Panc1 (cell line): ENCODE measurements at regions not wholly inside any gene's neighbourhood (a gene's known extent, or its start where the extent isn't known, plus 50 kb on each side); places are given as distances from the start of the nearest gene placed in this dataset.

Experiments used
- ATAC-seq: fragments of 200-7000 bp; cut with Tn5 transposase; 2 replicates; pipeline ENCODE4 v1.9.1; 2020; ENCODE audit warnings: mild to moderate bottlenecking, moderate library complexity
- BruUV-seq: library from RNA; stranded (reverse); fragments of 400-500 nt; replicated peaks from 2 replicates; lab custom pipeline; 2021; lab: Mats Ljungman, UMichigan
- CTCF ChIA-PET: fragments of 300-600 bp; sonication (Branson Sonifier 250); formaldehyde crosslinking; loops from one replicate; lab custom pipeline; 2022; ENCODE audit warnings: antibody characterized with exemption; lab: Charles Lee
- POLR2A ChIA-PET: fragments of 300-600 bp; sonication (Branson Sonifier 250); formaldehyde crosslinking; loops from one replicate; lab custom pipeline; 2022; ENCODE audit warnings: antibody characterized with exemption; lab: Charles Lee
- DNase-seq: peaks from one replicate; pipeline ENCODE4 v3.0.0-alpha.2; 2010; ENCODE audit warnings: low read depth, low spot score
- H3K27ac ChIP-seq: 2 replicates; pipeline ENCODE4 v1.5.1; 2011; ENCODE audit warnings: mild to moderate bottlenecking, low read length, inconsistent platforms
- H3K27me3 ChIP-seq: fragments of 200-500 bp; sonication (Bioruptor generic); 2 replicates; pipeline ENCODE4 v1.6.0; 2014; ENCODE audit warnings: low read length, inconsistent platforms; ENCODE audit not compliant: control insufficient read depth, insufficient read depth
- H3K36me3 ChIP-seq: fragments of 200-500 bp; sonication (Bioruptor generic); 2 replicates; pipeline ENCODE4 v1.5.1; 2014; ENCODE audit warnings: inconsistent platforms, mild to moderate bottlenecking, low read length, moderate library complexity; ENCODE audit not compliant: control insufficient read depth, insufficient read depth
- H3K4me1 ChIP-seq: 2 replicates; pipeline ENCODE4 v1.5.1; 2011; ENCODE audit warnings: inconsistent platforms, mild to moderate bottlenecking, low read length, moderate library complexity; ENCODE audit not compliant: control insufficient read depth, insufficient read depth
- H3K4me3 ChIP-seq, 2 experiments: 2 replicates each; pipeline ENCODE4 v1.5.1; 2011 to 2012; ENCODE audit warnings: low read depth in 2 of 2, low read length in 2 of 2, mild to moderate bottlenecking in 2 of 2, inconsistent platforms in 1 of 2, moderate library complexity in 1 of 2
- H3K9me3 ChIP-seq: fragments of 200-500 bp; sonication (Bioruptor generic); 2 replicates; pipeline ENCODE4 v1.5.1; 2014; ENCODE audit warnings: low read depth, mild to moderate bottlenecking, inconsistent platforms, low read length, moderate library complexity; ENCODE audit not compliant: control insufficient read depth, insufficient read depth
- POLR2AphosphoS5 ChIP-seq: IDR thresholded peaks from 2 replicates; pipeline ENCODE4 v1.6.1; 2012; ENCODE audit warnings: mild to moderate bottlenecking, low read depth, low read length, moderate library complexity
- SIN3A ChIP-seq: IDR thresholded peaks from 2 replicates; pipeline ENCODE4 v1.6.1; 2012; ENCODE audit warnings: low read depth, mild to moderate bottlenecking, low read length, moderate library complexity, borderline replicate concordance; ENCODE audit not compliant: insufficient read depth
- TCF7L2 ChIP-seq: IDR thresholded peaks from 2 replicates; pipeline ENCODE4 v1.6.1; 2011; ENCODE audit warnings: mild to moderate bottlenecking, low read depth, low read length, inconsistent platforms
- in situ Hi-C: cut with HindIII; loops from 2 replicates; pipeline ENCODE4 v1.10.0; 2016; ENCODE audit warnings: low sequenced_read_pairs, low pct_unique_long_range_greater_than_20kb
- intact Hi-C: fragments of 100-400 bp; cut with micrococcal nuclease; formaldehyde crosslinking; loops from one replicate; pipeline ENCODE4 v1.10.0; 2022; ENCODE audit not compliant: unreplicated experiment
- TF ChIP-seq, protein P1 (sequence below), 2 experiments: IDR thresholded peaks; 2 replicates each; pipeline ENCODE4 v1.6.1; 2011 to 2012; ENCODE audit warnings: low read depth in 2 of 2, control low read depth in 1 of 2, low read length in 1 of 2, mild to moderate bottlenecking in 1 of 2, moderate library complexity in 1 of 2; ENCODE audit not compliant: insufficient read depth in 1 of 2
- TF ChIP-seq, protein P2 (sequence below): fragments of 450-650 bp; IDR thresholded peaks from 2 replicates; pipeline ENCODE4 v1.5.1; 2017; ENCODE audit warnings: mild to moderate bottlenecking

DNA sequence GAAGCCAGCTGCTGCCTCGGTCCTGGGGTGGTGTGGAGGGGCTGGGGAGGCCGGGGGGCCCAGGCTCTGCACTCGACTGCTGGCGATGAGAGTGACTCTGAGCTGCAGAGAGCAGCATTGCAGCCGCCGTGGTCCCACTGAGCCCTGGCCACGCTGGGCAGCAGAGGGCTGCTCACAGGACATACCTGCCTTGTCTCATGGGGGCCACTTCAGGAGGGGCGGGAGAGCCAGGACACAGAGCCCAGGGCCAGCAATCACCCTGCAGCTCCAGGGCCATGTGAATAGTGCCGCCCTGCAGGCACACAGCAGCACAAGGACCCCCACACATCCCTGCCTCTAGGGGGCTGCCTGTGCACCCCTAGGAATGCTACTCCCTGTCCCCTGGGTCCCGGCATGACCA is 147.0 kb downstream of the CRYBB2 start:
- Histone ChIP-seq H3K27ac (no peak overlapping the region), H3K4me1 (peaks cover 25% of the 10 kb centered on the region), H3K27me3 (no peaks in the 10 kb centered on the region), H3K9me3 (no peaks in the 10 kb centered on the region), H3K4me3 (no peak overlapping the region), H3K36me3 (no peaks in the 10 kb centered on the region)
- ChIA-PET CTCF (no interaction called here), POLR2A (interaction anchor here (0.6 kb wide), 1 partner anchor 52 kb away, joined by 4 read pairs; no protein-coding TSS in a partner anchor)
- TF ChIP-seq SIN3A = no peak
- TF ChIP-seq POLR2AphosphoS5 = no peak
- TF ChIP-seq, protein P1, sequence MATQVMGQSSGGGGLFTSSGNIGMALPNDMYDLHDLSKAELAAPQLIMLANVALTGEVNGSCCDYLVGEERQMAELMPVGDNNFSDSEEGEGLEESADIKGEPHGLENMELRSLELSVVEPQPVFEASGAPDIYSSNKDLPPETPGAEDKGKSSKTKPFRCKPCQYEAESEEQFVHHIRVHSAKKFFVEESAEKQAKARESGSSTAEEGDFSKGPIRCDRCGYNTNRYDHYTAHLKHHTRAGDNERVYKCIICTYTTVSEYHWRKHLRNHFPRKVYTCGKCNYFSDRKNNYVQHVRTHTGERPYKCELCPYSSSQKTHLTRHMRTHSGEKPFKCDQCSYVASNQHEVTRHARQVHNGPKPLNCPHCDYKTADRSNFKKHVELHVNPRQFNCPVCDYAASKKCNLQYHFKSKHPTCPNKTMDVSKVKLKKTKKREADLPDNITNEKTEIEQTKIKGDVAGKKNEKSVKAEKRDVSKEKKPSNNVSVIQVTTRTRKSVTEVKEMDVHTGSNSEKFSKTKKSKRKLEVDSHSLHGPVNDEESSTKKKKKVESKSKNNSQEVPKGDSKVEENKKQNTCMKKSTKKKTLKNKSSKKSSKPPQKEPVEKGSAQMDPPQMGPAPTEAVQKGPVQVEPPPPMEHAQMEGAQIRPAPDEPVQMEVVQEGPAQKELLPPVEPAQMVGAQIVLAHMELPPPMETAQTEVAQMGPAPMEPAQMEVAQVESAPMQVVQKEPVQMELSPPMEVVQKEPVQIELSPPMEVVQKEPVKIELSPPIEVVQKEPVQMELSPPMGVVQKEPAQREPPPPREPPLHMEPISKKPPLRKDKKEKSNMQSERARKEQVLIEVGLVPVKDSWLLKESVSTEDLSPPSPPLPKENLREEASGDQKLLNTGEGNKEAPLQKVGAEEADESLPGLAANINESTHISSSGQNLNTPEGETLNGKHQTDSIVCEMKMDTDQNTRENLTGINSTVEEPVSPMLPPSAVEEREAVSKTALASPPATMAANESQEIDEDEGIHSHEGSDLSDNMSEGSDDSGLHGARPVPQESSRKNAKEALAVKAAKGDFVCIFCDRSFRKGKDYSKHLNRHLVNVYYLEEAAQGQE (IDR thresholded peaks at IDR 0.05; ENCODE audit: insufficient read depth in 1 of 2, low read depth in 2 of 2, low read length in 1 of 2) = no peak
- TF ChIP-seq, protein P2, sequence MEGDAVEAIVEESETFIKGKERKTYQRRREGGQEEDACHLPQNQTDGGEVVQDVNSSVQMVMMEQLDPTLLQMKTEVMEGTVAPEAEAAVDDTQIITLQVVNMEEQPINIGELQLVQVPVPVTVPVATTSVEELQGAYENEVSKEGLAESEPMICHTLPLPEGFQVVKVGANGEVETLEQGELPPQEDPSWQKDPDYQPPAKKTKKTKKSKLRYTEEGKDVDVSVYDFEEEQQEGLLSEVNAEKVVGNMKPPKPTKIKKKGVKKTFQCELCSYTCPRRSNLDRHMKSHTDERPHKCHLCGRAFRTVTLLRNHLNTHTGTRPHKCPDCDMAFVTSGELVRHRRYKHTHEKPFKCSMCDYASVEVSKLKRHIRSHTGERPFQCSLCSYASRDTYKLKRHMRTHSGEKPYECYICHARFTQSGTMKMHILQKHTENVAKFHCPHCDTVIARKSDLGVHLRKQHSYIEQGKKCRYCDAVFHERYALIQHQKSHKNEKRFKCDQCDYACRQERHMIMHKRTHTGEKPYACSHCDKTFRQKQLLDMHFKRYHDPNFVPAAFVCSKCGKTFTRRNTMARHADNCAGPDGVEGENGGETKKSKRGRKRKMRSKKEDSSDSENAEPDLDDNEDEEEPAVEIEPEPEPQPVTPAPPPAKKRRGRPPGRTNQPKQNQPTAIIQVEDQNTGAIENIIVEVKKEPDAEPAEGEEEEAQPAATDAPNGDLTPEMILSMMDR = no peak
- TF ChIP-seq TCF7L2 = no peak
- intact Hi-C loops (no loop called here), in situ Hi-C loops (no loop called here)
- no peak for DNase-seq
- no peak for ATAC-seq
- BruUV-seq = no TSS peak

DNA sequence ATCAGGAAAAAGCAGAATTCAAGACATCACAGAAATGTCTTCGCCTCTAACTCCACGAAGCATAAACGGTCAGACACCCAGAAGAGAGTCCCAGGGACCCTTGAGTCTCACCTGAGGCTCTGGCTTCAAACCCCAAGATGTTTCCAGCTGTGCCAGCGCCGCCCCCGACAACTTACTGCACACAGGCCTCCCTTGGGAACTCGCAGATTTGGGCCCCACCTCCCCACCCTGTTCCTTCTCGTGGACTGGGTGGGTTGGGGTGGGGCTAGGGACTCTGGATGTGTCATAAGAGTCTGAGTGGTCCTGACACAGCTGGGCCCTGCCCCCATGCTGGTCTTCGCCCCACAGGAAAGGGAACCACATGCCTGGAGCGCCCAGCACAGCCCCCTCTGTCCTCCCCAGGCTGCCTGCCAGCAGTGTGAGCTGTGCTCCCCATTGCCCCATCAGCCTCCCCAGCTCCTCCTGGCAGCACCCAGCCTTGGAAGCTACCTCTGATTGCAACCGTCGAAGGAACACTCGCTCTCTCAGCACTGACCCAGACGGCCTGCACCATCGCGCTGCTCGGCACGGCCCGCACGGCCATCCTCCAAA is 147.5 kb downstream of the CRYBB2 start:
- TF ChIP-seq TCF7L2 (no peak), POLR2AphosphoS5 (no peak), SIN3A (no peak)
- TF ChIP-seq, protein P1 (IDR thresholded peaks at IDR 0.05; ENCODE audit: insufficient read depth in 1 of 2, low read depth in 2 of 2, low read length in 1 of 2) = no peak
- TF ChIP-seq, protein P2 = no peak
- H3K27me3 ChIP-seq = no peaks in the 10 kb centered on the region
- intact Hi-C loops = no loop called here
- CTCF ChIA-PET = no interaction called here
- H3K4me1 ChIP-seq = peaks cover 25% of the 10 kb centered on the region
- DNase-seq (no peak), ATAC-seq (no peak)
- no peak overlapping the region for H3K27ac ChIP-seq
- H3K4me3 ChIP-seq = no peak overlapping the region
- in situ Hi-C loops = no loop called here
- POLR2A ChIA-PET = no interaction called here
- H3K9me3 ChIP-seq = no peaks in the 10 kb centered on the region
- BruUV-seq = no TSS peak
- no peaks in the 10 kb centered on the region for H3K36me3 ChIP-seq
